HEK293 (cell line): ENCODE measurements at regions not wholly inside any gene's neighbourhood (a gene's known extent, or its start where the extent isn't known, plus 50 kb on each side); places are given as distances from the start of the nearest gene placed in this dataset.

Experiments used
- CTCF ChIA-PET: fragments of 350-600 bp; formaldehyde crosslinking; extraction: SDS; loops from one replicate; lab custom pipeline; 2021; ENCODE audit warnings: antibody characterized with exemption; lab: Yijun Ruan, JAX
- POLR2A ChIA-PET: fragments of 300-600 bp; formaldehyde crosslinking; extraction: SDS; loops from one replicate; lab custom pipeline; 2020; ENCODE audit warnings: antibody characterized with exemption, inconsistent platforms; lab: Yijun Ruan, JAX
- H3K27ac ChIP-seq: fragments of 200-500 bp; sonication (Bioruptor generic); 2 replicates; pipeline ENCODE4 v1.5.1; 2014; ENCODE audit warnings: low read depth, low read length, control low read depth, inconsistent platforms; ENCODE audit errors: extremely low read depth
- H3K36me3 ChIP-seq, 2 experiments: fragments of 200-500 bp in 1 of 2; sonication (Bioruptor generic) in 1 of 2; 1 replicate in 1 of 2; 2 replicates in 1 of 2; pipeline ENCODE4 v1.5.1; 2014 to 2017; ENCODE audit warnings: inconsistent platforms in 2 of 2, low read length in 2 of 2; ENCODE audit not compliant: control insufficient read depth in 2 of 2, insufficient read depth in 1 of 2
- H3K4me1 ChIP-seq: fragments of 200-500 bp; sonication (Bioruptor generic); 2 replicates; pipeline ENCODE4 v1.5.1; 2014; ENCODE audit warnings: mild to moderate bottlenecking, low read length, inconsistent platforms; ENCODE audit not compliant: control insufficient read depth, insufficient read depth
- H3K4me3 ChIP-seq: 2 replicates; pipeline ENCODE4 v1.5.1; 2011; ENCODE audit warnings: low read depth, mild to moderate bottlenecking, control low read depth, low read length, moderate library complexity
- H3K9me3 ChIP-seq: fragments of 200-500 bp; sonication (Bioruptor generic); 2 replicates; pipeline ENCODE4 v1.5.1; 2014; ENCODE audit warnings: low read depth, low read length, inconsistent platforms; ENCODE audit not compliant: control insufficient read depth, insufficient read depth
- HOXA7 ChIP-seq: sonication (generic); formaldehyde crosslinking; IDR thresholded peaks from 2 replicates; pipeline ENCODE4 v1.8.1; 2022; ENCODE audit warnings: missing genetic modification reagents, borderline replicate concordance
- INSM2 ChIP-seq: fragments of 450-650 bp; formaldehyde crosslinking; IDR thresholded peaks from 2 replicates; pipeline ENCODE4 v1.5.1; 2016; ENCODE audit warnings: missing biosample characterization, missing genetic modification characterization
- KLF17 ChIP-seq: fragments of 450-650 bp; formaldehyde crosslinking; IDR thresholded peaks from 2 replicates; pipeline ENCODE4 v1.5.1; 2016; ENCODE audit warnings: missing biosample characterization, missing genetic modification characterization
- KLF7 ChIP-seq: fragments of 450-650 bp; formaldehyde crosslinking; IDR thresholded peaks from 2 replicates; pipeline ENCODE4 v1.5.1; 2016; ENCODE audit warnings: missing biosample characterization, missing genetic modification characterization, borderline replicate concordance
- MEIS1 ChIP-seq: sonication (generic); formaldehyde crosslinking; IDR thresholded peaks from 2 replicates; pipeline ENCODE4 v1.8.1; 2022; ENCODE audit warnings: missing genetic modification reagents, mild to moderate bottlenecking, borderline replicate concordance
- OSR2 ChIP-seq: fragments of 450-650 bp; formaldehyde crosslinking; IDR thresholded peaks from 2 replicates; pipeline ENCODE4 v1.5.1; 2016; ENCODE audit warnings: missing biosample characterization, missing genetic modification characterization
- RBAK ChIP-seq: fragments of 450-650 bp; formaldehyde crosslinking; IDR thresholded peaks from 2 replicates; pipeline ENCODE4 v1.5.1; 2016; ENCODE audit warnings: missing biosample characterization, missing genetic modification characterization
- SCRT2 ChIP-seq: fragments of 450-650 bp; formaldehyde crosslinking; IDR thresholded peaks from 2 replicates; pipeline ENCODE4 v1.5.1; 2016; ENCODE audit warnings: missing biosample characterization, missing genetic modification characterization
- SP2 ChIP-seq: fragments of 450-650 bp; formaldehyde crosslinking; IDR thresholded peaks from 2 replicates; pipeline ENCODE4 v1.5.1; 2016; ENCODE audit warnings: missing biosample characterization, missing genetic modification characterization
- TCF7L2 ChIP-seq: IDR thresholded peaks from 2 replicates; pipeline ENCODE4 v1.6.1; 2011; ENCODE audit warnings: low read depth, mild to moderate bottlenecking, inconsistent platforms, low read length, moderate library complexity, borderline replicate concordance
- TRIM28 ChIP-seq: IDR thresholded peaks from 2 replicates; pipeline ENCODE4 v1.6.1; 2011; ENCODE audit warnings: low read length, control low read depth, borderline replicate concordance
- ZBTB1 ChIP-seq: fragments of 450-650 bp; formaldehyde crosslinking; IDR thresholded peaks from 2 replicates; pipeline ENCODE4 v1.5.1; 2016; ENCODE audit warnings: missing biosample characterization, missing genetic modification characterization
- ZFHX2 ChIP-seq: fragments of 450-650 bp; formaldehyde crosslinking; conservative IDR thresholded peaks from 2 replicates; pipeline ENCODE4 v1.5.1; 2016; ENCODE audit warnings: missing biosample characterization, missing genetic modification characterization
- ZNF10 ChIP-seq: fragments of 450-650 bp; formaldehyde crosslinking; IDR thresholded peaks from 2 replicates; pipeline ENCODE4 v1.5.1; 2017; ENCODE audit warnings: missing biosample characterization, missing genetic modification characterization
- ZNF146 ChIP-seq: fragments of 450-650 bp; formaldehyde crosslinking; IDR thresholded peaks from 2 replicates; pipeline ENCODE4 v1.5.1; 2016; ENCODE audit warnings: missing biosample characterization, missing genetic modification characterization
- ZNF16 ChIP-seq: fragments of 450-650 bp; formaldehyde crosslinking; IDR thresholded peaks from 2 replicates; pipeline ENCODE4 v1.5.1; 2016; ENCODE audit warnings: low read depth, missing biosample characterization, missing genetic modification characterization
- ZNF169 ChIP-seq: fragments of 450-650 bp; formaldehyde crosslinking; IDR thresholded peaks from 2 replicates; pipeline ENCODE4 v1.5.1; 2016; ENCODE audit warnings: missing biosample characterization, missing genetic modification characterization
- ZNF223 ChIP-seq: fragments of 450-650 bp; formaldehyde crosslinking; IDR thresholded peaks from 2 replicates; pipeline ENCODE4 v1.5.1; 2016; ENCODE audit warnings: missing biosample characterization, missing genetic modification characterization
- ZNF26 ChIP-seq: fragments of 450-650 bp; formaldehyde crosslinking; IDR thresholded peaks from 2 replicates; pipeline ENCODE4 v1.5.1; 2016; ENCODE audit warnings: missing biosample characterization, missing genetic modification characterization
- ZNF292 ChIP-seq: fragments of 450-650 bp; formaldehyde crosslinking; IDR thresholded peaks from 2 replicates; pipeline ENCODE4 v1.5.1; 2016; ENCODE audit warnings: low read depth, missing biosample characterization, missing genetic modification characterization, borderline replicate concordance
- ZNF335 ChIP-seq: fragments of 450-650 bp; formaldehyde crosslinking; conservative IDR thresholded peaks from 2 replicates; pipeline ENCODE4 v1.5.1; 2016; ENCODE audit warnings: missing biosample characterization, missing genetic modification characterization
- ZNF514 ChIP-seq: fragments of 450-650 bp; formaldehyde crosslinking; IDR thresholded peaks from 2 replicates; pipeline ENCODE4 v1.5.1; 2016; ENCODE audit warnings: missing biosample characterization, missing genetic modification characterization
- ZNF555 ChIP-seq: fragments of 450-650 bp; formaldehyde crosslinking; conservative IDR thresholded peaks from 2 replicates; pipeline ENCODE4 v1.5.1; 2017; ENCODE audit warnings: missing biosample characterization, mild to moderate bottlenecking, missing genetic modification characterization, inconsistent platforms
- ZNF626 ChIP-seq: fragments of 450-650 bp; sonication (Bioruptor Pico); formaldehyde crosslinking; IDR thresholded peaks from 2 replicates; pipeline ENCODE4 v1.5.1; 2018; ENCODE audit warnings: missing biosample characterization, missing genetic modification characterization, inconsistent platforms
- ZNF768 ChIP-seq: fragments of 450-650 bp; formaldehyde crosslinking; IDR thresholded peaks from 2 replicates; pipeline ENCODE4 v1.5.1; 2018; ENCODE audit warnings: missing biosample characterization, mild to moderate bottlenecking, missing genetic modification characterization
- ZNF777 ChIP-seq: fragments of 450-650 bp; formaldehyde crosslinking; IDR thresholded peaks from 2 replicates; pipeline ENCODE4 v1.5.1; 2017; ENCODE audit warnings: missing biosample characterization, missing genetic modification characterization, borderline replicate concordance
- TF ChIP-seq, protein P1 (sequence below): fragments of 450-650 bp; formaldehyde crosslinking; IDR thresholded peaks from 2 replicates; pipeline ENCODE4 v1.5.1; 2016; ENCODE audit warnings: missing biosample characterization, missing genetic modification characterization
- TF ChIP-seq, protein P2 (sequence below): fragments of 450-650 bp; formaldehyde crosslinking; IDR thresholded peaks from 2 replicates; pipeline ENCODE4 v1.5.1; 2016; ENCODE audit warnings: missing biosample characterization, missing genetic modification characterization

DNA sequence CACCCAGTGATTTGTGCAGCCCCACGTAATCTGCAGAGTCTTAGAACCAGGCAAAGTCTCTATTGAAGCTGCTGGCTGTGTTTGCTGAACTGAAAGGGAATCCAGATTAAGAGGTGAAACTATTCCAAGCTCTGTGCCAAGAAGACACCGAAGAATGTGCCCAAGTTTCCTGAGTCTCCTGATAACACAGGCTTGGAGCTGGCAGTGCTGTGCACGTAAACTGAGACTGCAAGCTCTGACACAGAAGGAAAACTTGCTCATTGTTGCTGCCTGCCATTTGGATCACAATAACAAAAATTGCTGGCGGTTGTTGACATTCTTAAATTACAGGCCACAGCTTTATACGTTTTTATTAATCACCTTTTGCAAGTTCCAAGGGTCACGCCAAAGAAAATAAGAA lies 60.2 kb upstream of the VCX3B start (continued):
- TF ChIP-seq ZNF146 (tag by site-specific recombination) (no peak), ZBTB1 (tag by site-specific recombination) (no peak), ZNF777 (tag by site-specific recombination) (no peak)
- TF ChIP-seq, all 188 proteins: peak for 0

DNA sequence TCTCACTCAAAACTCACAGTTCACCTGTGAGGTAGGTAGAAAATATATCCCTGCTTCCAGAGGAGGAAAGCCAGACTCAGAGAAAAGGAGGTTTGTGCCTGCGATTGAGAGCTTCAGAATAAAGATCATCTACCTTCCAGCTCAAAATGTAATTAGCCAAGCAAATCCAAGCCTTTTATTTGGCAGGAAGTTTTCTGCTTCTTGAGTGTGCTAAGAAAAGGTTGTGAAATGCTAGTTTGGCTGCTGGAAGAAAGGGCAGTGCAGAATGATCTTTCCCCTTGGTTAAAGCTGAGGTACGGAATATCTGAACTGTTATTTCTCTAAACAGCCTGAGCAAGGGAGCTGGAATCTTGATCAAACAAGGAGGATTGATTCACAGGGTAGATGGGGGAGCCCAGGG lies 59.7 kb upstream of the VCX3B start:
- no peaks in the 10 kb centered on the region for H3K9me3 ChIP-seq
- TF ChIP-seq, protein P1, sequence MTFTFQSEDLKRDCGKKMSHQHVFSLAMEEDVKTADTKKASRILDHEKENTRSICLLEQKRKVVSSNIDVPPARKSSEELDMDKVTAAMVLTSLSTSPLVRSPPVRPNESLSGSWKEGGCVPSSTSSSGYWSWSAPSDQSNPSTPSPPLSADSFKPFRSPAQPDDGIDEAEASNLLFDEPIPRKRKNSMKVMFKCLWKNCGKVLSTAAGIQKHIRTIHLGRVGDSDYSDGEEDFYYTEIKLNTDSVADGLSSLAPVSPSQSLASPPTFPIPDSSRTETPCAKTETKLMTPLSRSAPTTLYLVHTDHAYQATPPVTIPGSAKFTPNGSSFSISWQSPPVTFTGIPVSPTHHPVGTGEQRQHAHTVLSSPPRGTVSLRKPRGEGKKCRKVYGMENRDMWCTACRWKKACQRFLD (tag by site-specific recombination) = no peak
- TF ChIP-seq TCF7L2 = no peak
- no peak for TF ChIP-seq SP2 (tag by site-specific recombination)
- no peak for TF ChIP-seq MEIS1 (CRISPR knock-in tag)
- no peak for TF ChIP-seq RBAK (tag by site-specific recombination)
- TF ChIP-seq SCRT2 (tag by site-specific recombination) = no peak
- no peak for TF ChIP-seq KLF17 (tag by site-specific recombination)
- TF ChIP-seq ZFHX2 (tag by site-specific recombination) = no peak
- no peak for TF ChIP-seq HOXA7 (CRISPR knock-in tag)
- TF ChIP-seq ZNF26 (tag by site-specific recombination) = no peak
- TF ChIP-seq ZNF16 (tag by site-specific recombination) = no peak
- no peak for TF ChIP-seq ZNF335 (tag by site-specific recombination)
- no peaks in the 10 kb centered on the region for H3K4me1 ChIP-seq
- H3K4me3 ChIP-seq = no peak overlapping the region
- no peaks in the 10 kb centered on the region for H3K36me3 ChIP-seq
- CTCF ChIA-PET = interaction anchor here (1.0 kb wide), 1 partner anchor 10 kb away, joined by 3 read pairs; no protein-coding TSS in a partner anchor
- POLR2A ChIA-PET = no interaction called here
- no peak overlapping the region for H3K27ac ChIP-seq

GRCh38 chrX:8405631-8406030 lies 59.0 kb upstream of the VCX3B start:
- Histone ChIP-seq H3K36me3 (no peaks in the 10 kb centered on the region), H3K27ac (no peak overlapping the region), H3K9me3 (no peaks in the 10 kb centered on the region), H3K4me3 (no peak overlapping the region), H3K4me1 (no peaks in the 10 kb centered on the region)
- ChIA-PET POLR2A (no interaction called here), CTCF (no interaction called here)
- no peak for TF ChIP-seq ZNF169 (tag by site-specific recombination)
- no peak for TF ChIP-seq KLF7 (tag by site-specific recombination)
- TF ChIP-seq ZNF10 (tag by site-specific recombination) = no peak
- no peak for TF ChIP-seq OSR2 (tag by site-specific recombination)
- TF ChIP-seq ZNF146 (tag by site-specific recombination) = no peak
- TF ChIP-seq INSM2 (tag by site-specific recombination) = no peak
- no peak for TF ChIP-seq ZNF555 (tag by site-specific recombination)
- TF ChIP-seq ZNF514 = no peak
- TF ChIP-seq ZNF626 (tag by site-specific recombination) = no peak
- TF ChIP-seq RBAK (tag by site-specific recombination) = no peak
- TF ChIP-seq ZNF223 (tag by site-specific recombination) = no peak
- no peak for TF ChIP-seq ZNF768
- no peak for TF ChIP-seq ZNF292
- TF ChIP-seq TRIM28 = no peak
- TF ChIP-seq, protein P2, sequence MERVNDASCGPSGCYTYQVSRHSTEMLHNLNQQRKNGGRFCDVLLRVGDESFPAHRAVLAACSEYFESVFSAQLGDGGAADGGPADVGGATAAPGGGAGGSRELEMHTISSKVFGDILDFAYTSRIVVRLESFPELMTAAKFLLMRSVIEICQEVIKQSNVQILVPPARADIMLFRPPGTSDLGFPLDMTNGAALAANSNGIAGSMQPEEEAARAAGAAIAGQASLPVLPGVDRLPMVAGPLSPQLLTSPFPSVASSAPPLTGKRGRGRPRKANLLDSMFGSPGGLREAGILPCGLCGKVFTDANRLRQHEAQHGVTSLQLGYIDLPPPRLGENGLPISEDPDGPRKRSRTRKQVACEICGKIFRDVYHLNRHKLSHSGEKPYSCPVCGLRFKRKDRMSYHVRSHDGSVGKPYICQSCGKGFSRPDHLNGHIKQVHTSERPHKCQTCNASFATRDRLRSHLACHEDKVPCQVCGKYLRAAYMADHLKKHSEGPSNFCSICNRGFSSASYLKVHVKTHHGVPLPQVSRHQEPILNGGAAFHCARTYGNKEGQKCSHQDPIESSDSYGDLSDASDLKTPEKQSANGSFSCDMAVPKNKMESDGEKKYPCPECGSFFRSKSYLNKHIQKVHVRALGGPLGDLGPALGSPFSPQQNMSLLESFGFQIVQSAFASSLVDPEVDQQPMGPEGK = no peak
